SJSA1 (cell line): ENCODE measurements at regions not wholly inside any gene's neighbourhood (a gene's known extent, or its start where the extent isn't known, plus 50 kb on each side); places are given as distances from the start of the nearest gene placed in this dataset.
"Not testable (repeated sequence)": the region's sequence is repeated elsewhere in the genome, so short reads cannot be mapped to it uniquely, and the experiment has no call there.

ENCODE experiments used
- DNase-seq, 2 experiments: peaks; one replicate each; pipeline ENCODE4 v3.0.0-alpha.2; 2015 to 2020; ENCODE audit warnings: low spot score in 2 of 2, low read depth in 1 of 2
- H3K27ac ChIP-seq: fragments of 250-450 bp; sonication (Bioruptor Pico); 2 replicates; pipeline ENCODE4 v1.5.1; 2020; ENCODE audit warnings: mild to moderate bottlenecking, moderate library complexity
- H3K27me3 ChIP-seq: fragments of 250-450 bp; sonication (Bioruptor Pico); replicated peaks from 2 replicates; pipeline ENCODE4 v1.5.1; 2020; ENCODE audit warnings: mild to moderate bottlenecking, moderate library complexity
- H3K36me3 ChIP-seq: fragments of 250-450 bp; sonication (Bioruptor Pico); 2 replicates; pipeline ENCODE4 v1.5.1; 2020; ENCODE audit warnings: mild to moderate bottlenecking
- H3K4me1 ChIP-seq: fragments of 250-450 bp; sonication (Bioruptor Pico); replicated peaks from 2 replicates; pipeline ENCODE4 v1.6.1; 2021; ENCODE audit warnings: mild to moderate bottlenecking
- H3K4me3 ChIP-seq: fragments of 250-450 bp; sonication (Bioruptor Pico); 2 replicates; pipeline ENCODE4 v1.5.1; 2020; ENCODE audit warnings: mild to moderate bottlenecking
- H3K9me3 ChIP-seq: fragments of 250-450 bp; sonication (Bioruptor Pico); replicated peaks from 2 replicates; pipeline ENCODE4 v1.5.1; 2020; ENCODE audit warnings: mild to moderate bottlenecking

DNA sequence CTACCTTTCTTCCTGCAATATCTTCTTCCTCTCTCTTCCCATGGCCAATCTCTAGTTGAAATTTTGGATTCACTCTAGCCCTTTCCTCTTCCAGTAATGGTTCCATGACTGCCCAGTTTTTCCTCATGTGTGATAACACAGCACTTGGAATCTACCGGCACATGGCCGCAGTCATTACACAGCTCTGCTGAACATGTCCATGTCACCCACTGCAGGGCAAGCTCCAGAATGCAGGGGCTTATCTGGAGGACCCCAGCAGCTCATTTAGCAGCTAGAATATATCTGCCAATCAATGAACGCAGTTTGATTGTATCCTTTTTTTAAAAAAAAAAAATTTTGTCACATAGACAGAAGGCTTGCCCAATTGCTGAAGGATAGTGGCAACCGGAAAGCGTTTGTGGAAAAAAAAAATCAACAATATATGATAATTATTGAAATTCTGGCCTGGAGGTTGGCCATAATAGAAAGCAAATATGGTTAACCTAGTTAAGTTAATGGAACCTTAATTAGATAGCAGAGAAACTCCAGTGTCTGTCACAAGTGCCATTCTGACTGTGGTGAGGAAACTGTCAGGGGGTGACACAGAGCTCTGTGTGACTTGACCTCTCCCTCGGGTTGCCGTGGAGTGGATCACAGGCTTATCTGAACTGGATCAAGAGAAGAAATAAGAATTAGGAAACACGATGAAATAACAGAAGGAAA, 426.7 kb downstream of the LIG4 start:
- Histone ChIP-seq H3K9me3 (no peaks in the 10 kb centered on the region), H3K27me3 (no peaks in the 10 kb centered on the region), H3K36me3 (no peaks in the 10 kb centered on the region), H3K27ac (no peak overlapping the region), H3K4me3 (no peak overlapping the region), H3K4me1 (no peaks in the 10 kb centered on the region)
- no peak for DNase-seq

DNA sequence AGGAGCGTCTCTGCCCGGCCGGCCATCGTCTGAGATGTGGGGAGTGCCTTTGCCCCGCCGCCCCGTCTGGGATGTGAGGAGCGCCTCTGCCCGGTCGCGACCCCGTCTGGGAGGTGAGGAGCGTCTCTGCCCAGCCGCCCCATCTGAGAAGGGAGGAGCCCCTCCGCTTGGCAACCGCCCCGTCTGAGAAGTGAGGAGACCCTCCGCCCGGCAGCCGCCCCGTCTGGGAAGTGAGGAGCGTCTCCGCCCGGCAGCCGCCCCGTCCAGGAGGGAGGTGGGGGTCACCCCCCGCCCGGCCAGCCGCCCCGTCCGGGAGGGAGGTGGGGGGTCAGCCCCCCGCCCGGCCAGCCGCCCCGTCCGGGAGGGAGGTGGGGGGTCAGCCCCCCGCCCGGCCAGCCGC, 432.7 kb downstream of the LIG4 start:
- not testable (repeated sequence) for DNase-seq

DNA sequence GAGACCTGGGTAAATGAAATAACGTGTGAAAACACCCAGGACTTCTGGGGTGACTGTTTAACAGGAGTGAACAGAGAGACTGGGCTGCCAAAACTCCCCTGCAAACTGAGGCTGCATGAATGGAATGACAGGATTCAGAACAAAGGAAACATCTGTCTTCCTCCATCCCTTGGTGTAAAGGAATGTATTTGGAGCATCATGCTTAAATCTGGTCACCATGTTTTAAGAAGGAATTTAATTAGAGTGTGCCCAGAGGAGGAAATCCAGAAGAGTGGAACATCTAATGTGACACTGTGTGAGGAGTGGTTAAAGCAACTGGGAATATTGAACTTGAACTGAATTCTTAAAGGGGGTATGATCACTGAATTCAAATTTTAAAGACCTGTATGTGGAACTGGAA, 437.2 kb downstream of the LIG4 start:
- Histone ChIP-seq H3K36me3 (no peaks in the 10 kb centered on the region), H3K27ac (no peak overlapping the region), H3K4me3 (no peak overlapping the region), H3K9me3 (no peaks in the 10 kb centered on the region), H3K27me3 (no peaks in the 10 kb centered on the region), H3K4me1 (no peaks in the 10 kb centered on the region)
- no peak for DNase-seq

More for the DNA sequence above, 432.7 kb downstream of the LIG4 start:
- H3K9me3 ChIP-seq, H3K27ac ChIP-seq, H3K36me3 ChIP-seq, H3K27me3 ChIP-seq, H3K4me1 ChIP-seq, H3K4me3 ChIP-seq: not testable (repeated sequence)

DNA sequence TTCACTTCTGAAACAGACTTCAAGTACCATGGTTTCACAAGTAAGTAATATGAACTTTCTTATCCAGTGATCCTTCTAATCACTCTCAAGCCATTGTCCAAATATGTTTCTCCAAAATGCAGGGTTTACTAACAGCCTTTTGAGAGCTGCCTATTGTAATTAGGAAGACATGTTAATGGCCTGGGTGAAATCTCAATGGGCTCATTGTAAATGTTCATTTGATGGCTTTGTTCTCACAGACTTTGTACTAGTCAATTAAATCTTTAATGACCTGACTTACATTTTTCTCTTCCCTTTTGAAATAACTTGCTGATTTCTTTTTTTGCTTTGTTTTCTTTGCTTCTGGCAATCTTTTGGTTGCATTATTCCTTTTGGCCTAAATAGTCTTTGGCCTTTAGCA, 444.8 kb downstream of the LIG4 start:
- Histone ChIP-seq H3K4me3 (no peak overlapping the region), H3K27ac (no peak overlapping the region), H3K36me3 (no peaks in the 10 kb centered on the region), H3K27me3 (no peaks in the 10 kb centered on the region), H3K9me3 (no peaks in the 10 kb centered on the region), H3K4me1 (peaks cover 5% of the 10 kb centered on the region)
- DNase-seq, result no peak

DNA sequence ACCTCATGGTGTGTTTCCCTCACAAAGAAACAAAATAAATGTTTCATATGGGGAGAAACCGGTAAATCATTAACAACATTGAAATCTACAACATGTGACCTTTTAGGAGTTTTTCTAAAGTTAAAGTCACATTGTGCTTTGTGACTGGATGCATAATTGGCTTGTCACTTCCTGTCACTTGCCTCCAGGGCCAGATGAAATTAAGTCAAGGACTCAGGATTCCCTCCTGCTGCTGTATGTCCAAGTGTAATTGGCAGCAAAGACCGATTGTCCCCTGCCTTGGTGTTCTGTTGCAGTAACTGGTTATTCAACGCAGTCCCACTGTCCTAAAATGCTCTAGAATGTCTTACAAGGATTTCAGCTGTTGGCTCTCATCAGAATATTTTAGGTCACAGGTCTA, 448.2 kb downstream of the LIG4 start:
- no peak for DNase-seq
- Histone ChIP-seq H3K27me3 (no peaks in the 10 kb centered on the region), H3K27ac (no peak overlapping the region), H3K9me3 (no peaks in the 10 kb centered on the region), H3K36me3 (no peaks in the 10 kb centered on the region), H3K4me3 (no peak overlapping the region), H3K4me1 (peaks cover 5% of the 10 kb centered on the region)

DNA sequence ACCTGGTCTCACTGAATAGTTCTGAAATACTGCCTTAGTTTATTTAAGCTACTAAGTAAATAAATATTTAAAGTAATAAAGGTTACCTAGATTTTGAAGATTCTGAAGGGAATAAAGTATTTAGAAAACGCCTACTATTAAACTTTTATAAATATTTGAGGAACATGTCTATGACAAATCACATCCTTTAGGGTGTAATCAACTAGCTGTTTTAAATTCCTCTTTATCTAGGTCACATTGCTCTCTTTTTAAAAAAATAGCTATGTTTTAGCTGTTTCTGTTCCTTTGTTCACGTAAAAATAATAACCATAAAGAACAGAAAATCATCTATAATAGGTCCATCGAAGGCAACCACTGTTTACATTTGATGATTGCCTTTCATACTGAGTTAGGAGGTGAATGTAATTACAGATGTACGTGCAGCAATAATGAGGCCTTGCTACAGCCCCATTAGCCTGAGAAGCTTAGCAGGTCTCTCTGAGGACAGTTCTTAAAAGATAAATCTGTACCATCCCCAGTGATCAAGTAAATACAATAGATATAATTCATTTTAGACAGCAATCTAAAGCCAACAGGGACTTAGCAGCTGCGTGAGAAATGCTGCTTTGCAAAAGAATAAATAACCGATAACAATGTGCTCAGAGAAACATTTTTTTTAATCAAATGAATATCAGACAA, 449.5 kb downstream of the LIG4 start:
- no peak for DNase-seq
- no peaks in the 10 kb centered on the region for H3K36me3 ChIP-seq
- no peaks in the 10 kb centered on the region for H3K9me3 ChIP-seq
- H3K27ac ChIP-seq, result 0 out of 2 replicates have a peak overlapping the region, but pooled peaks have one; percentile 12
- peaks cover 5% of the 10 kb centered on the region for H3K4me1 ChIP-seq
- no peaks in the 10 kb centered on the region for H3K27me3 ChIP-seq
- H3K4me3 ChIP-seq, result no peak overlapping the region

DNA sequence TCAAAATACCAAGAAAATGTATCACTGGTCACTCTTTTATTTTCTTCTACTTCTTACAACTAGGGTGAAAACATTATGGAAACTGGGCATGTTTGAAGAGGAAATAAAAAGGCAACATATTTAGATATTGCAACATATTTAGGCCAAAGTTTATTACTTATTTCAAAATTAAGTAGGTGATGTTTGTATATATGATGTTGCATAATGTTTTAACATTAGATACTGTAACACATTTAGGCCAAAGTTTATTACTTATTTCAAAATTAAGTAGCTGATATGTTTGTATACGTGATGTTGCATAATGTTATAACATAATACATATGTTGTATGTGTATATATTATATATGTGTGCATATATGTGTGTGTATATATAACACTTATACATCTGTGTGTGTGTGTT, 451.3 kb downstream of the LIG4 start:
- Histone ChIP-seq H3K36me3 (no peaks in the 10 kb centered on the region), H3K9me3 (no peaks in the 10 kb centered on the region), H3K27me3 (no peaks in the 10 kb centered on the region), H3K27ac (no peak overlapping the region), H3K4me3 (no peak overlapping the region), H3K4me1 (peaks cover 5% of the 10 kb centered on the region)
- no peak for DNase-seq

DNA sequence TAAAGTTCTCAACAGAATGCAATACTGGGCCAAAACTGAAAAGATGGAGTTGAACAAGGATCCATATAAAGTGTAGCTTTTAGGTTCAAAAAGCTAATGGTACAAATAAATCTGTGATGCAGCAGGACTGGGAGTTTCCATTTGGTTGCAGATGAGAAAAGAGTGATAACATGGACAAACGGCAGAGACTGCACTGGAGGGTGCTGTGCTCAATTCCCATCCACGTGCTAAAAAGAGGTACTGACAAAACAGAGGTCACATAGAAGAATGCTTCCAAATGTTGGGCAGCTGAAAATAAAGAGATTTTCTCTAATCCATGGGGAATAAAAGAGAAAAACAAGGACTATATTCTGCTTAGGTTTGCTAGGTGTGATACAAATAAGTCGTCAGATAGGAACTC, 461.6 kb downstream of the LIG4 start:
- no peak for DNase-seq
- Histone ChIP-seq H3K27me3 (no peaks in the 10 kb centered on the region), H3K9me3 (no peaks in the 10 kb centered on the region), H3K4me1 (no peaks in the 10 kb centered on the region), H3K4me3 (no peak overlapping the region), H3K27ac (no peak overlapping the region), H3K36me3 (no peaks in the 10 kb centered on the region)

DNA sequence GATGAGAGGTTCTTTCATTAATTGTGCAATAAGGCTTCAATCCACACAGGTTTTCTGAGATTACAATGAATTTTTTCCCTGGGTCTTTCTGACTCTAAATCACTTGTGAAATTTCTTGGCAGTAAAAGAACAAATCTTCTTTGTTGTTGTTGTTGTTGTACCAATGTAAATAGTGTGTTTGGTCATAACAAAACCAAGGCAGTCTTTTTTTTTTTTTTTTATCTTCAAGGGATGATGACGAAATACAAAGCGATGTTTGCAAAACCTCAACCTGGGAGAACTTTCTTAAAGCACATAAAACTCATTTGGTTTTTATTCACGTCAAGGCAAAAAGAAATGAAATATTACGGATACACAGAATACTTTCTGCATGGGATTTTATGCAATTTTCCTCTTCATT, 462.0 kb downstream of the LIG4 start:
- no peak for DNase-seq
- Histone ChIP-seq H3K36me3 (no peaks in the 10 kb centered on the region), H3K4me1 (no peaks in the 10 kb centered on the region), H3K4me3 (no peak overlapping the region), H3K27ac (no peak overlapping the region), H3K27me3 (no peaks in the 10 kb centered on the region), H3K9me3 (no peaks in the 10 kb centered on the region)

DNA sequence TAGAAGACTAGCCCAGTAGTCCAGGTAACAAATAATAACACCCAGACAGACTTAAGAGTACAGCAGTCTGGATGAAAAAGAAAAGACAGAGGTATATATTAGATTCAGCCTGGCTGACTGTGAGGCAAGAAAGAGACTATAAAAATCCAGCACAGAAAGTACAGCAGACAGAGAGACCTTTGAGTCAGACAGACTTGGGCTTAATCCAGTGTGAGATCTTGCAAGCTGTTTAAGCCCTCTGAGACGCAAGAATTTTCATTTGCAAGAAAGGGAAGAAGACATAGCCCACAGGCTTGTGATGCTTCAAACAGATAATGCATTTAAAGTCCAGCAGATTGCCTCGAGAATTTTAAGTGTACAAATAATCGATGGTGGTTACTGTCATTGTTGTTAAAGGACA, 471.4 kb downstream of the LIG4 start:
- Histone ChIP-seq H3K9me3 (no peaks in the 10 kb centered on the region), H3K27me3 (no peaks in the 10 kb centered on the region; the same call in 1 of the 2 replicates), H3K4me3 (no peak overlapping the region), H3K4me1 (no peaks in the 10 kb centered on the region), H3K36me3 (no peaks in the 10 kb centered on the region), H3K27ac (no peak overlapping the region)
- DNase-seq, result no peak

DNA sequence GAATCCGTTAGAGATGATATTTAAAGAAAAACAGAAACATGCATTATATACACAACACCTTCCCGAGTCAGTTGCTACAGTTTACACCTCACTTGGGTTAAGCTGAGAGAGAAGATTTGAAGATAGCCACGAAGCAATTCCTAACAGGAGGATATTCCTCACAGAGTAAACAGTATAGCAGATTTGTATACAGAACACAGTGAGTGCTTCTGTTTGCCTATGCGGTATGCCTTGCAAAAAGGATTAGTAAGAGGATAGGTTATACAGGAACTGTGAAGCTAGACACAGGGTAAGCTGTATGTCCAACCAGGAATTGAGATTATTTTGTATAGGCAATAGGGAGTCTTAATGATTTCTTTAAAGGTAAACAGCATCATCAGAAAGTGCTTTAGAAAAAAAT, 471.8 kb downstream of the LIG4 start:
- H3K9me3 ChIP-seq, result no peaks in the 10 kb centered on the region
- no peak overlapping the region for H3K27ac ChIP-seq
- H3K27me3 ChIP-seq, result no peaks in the 10 kb centered on the region; the same call in 1 of the 2 replicates
- no peak overlapping the region for H3K4me3 ChIP-seq
- H3K4me1 ChIP-seq, result no peaks in the 10 kb centered on the region
- H3K36me3 ChIP-seq, result no peaks in the 10 kb centered on the region
- no peak for DNase-seq

DNA sequence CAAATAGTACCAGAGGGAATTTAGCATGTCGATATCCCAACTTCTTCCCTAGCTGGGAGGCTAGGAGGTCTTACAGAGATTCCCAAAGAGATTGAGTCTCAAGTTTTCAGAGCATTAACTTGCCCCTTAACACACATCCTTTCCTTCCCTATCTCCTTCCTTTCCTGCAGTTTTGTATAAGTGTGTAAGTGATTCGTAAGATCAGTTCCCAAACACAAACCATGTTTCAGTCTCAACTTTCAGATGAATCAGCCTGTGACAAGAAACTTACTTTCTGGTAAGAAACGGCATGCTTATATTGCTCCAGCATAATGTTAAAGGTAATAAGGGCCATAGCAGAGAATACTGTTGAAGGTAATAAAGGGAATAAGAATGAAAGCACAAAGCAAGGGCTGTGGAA, 472.2 kb downstream of the LIG4 start:
- Histone ChIP-seq H3K9me3 (no peaks in the 10 kb centered on the region), H3K27ac (no peak overlapping the region), H3K36me3 (no peaks in the 10 kb centered on the region), H3K27me3 (no peaks in the 10 kb centered on the region; the same call in 1 of the 2 replicates), H3K4me3 (no peak overlapping the region), H3K4me1 (no peaks in the 10 kb centered on the region)
- DNase-seq, result no peak

DNA sequence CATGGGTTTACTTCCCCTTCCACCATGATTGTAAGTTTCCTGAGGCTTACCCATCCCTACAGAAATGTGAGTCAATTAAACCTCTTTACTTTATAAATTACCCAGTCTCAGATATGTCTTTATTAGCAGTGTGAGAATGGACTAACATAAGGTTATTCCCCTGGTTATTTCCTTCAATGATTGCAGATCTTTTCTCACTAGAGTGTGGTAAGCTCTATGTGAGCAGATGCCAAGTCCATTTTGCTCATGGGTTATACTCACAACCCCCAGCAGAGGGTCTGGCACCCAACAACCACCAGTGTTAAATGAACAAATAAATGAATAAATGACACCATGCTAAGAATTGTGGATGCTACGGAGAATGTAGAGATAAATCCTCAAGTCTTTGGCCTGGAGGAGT, 472.8 kb downstream of the LIG4 start:
- no peaks in the 10 kb centered on the region; the same call in 1 of the 2 replicates for H3K27me3 ChIP-seq
- no peaks in the 10 kb centered on the region for H3K36me3 ChIP-seq
- DNase-seq, result no peak
- H3K4me1 ChIP-seq, result no peaks in the 10 kb centered on the region
- H3K9me3 ChIP-seq, result no peaks in the 10 kb centered on the region
- no peak overlapping the region for H3K4me3 ChIP-seq
- no peak overlapping the region for H3K27ac ChIP-seq

DNA sequence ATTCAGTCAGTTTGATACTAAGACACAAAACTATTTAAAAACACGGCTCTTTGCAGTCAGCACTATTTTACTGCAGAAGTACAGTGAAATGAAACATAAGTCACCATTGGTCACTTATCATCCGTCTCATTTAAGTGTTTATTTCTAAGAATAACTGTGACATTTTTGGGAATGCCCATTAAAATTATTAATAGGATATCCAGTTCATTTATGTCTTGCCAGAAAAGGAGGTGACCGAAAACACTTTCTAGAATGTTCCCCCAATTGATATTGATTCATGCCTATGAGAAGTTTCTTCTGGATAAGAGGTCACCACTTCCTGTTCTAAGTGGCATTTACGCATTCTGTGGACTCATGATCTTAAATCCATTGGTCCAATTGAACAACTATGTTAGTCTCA, 477.3 kb downstream of the LIG4 start:
- no peak for DNase-seq
- Histone ChIP-seq H3K27ac (no peak overlapping the region), H3K4me3 (no peak overlapping the region), H3K9me3 (no peaks in the 10 kb centered on the region), H3K36me3 (no peaks in the 10 kb centered on the region), H3K27me3 (no peaks in the 10 kb centered on the region; the same call in 1 of the 2 replicates), H3K4me1 (no peaks in the 10 kb centered on the region)
